H1 (cell line): ENCODE measurements at regions not wholly inside any gene's neighbourhood (a gene's known extent, or its start where the extent isn't known, plus 50 kb on each side); places are given as distances from the start of the nearest gene placed in this dataset.

Source experiments
- CTCF ChIA-PET: fragments of 300-600 bp; sonication (Branson Sonifier 250); formaldehyde crosslinking; loops from one replicate; lab custom pipeline; 2021; ENCODE audit not compliant: partially characterized antibody; lab: Charles Lee
- POLR2A ChIA-PET: fragments of 300-600 bp; sonication (Branson Sonifier 250); formaldehyde crosslinking; loops from one replicate; lab custom pipeline; 2021; ENCODE audit warnings: inconsistent platforms; ENCODE audit not compliant: partially characterized antibody; lab: Charles Lee
- DNase-seq, 2 experiments: peaks; one replicate each; pipeline versions ENCODE4 v3.0.0 to v3.0.0-alpha.2; 2010 to 2022; ENCODE audit warnings: low spot score in 2 of 2, low read depth in 1 of 2, mixed read lengths in 1 of 2
- FAIRE-seq: peaks from 2 replicates; lab custom pipeline; 2011; peaks lifted over from hg19 to GRCh38; lab: Jason Lieb, UNC
- H2AFZ ChIP-seq: 2 replicates; pipeline ENCODE4 v1.8.1; 2012; ENCODE audit warnings: low read length, inconsistent platforms
- H2AK5ac ChIP-seq: 2 replicates; pipeline ENCODE4 v1.6.1; 2013; ENCODE audit warnings: low read depth, low read length
- H2BK120ac ChIP-seq: replicated peaks from 2 replicates; pipeline ENCODE3; 2013; ENCODE audit warnings: low read depth, low read length, inconsistent platforms
- H2BK12ac ChIP-seq: 2 replicates; pipeline ENCODE4 v1.6.1; 2013; ENCODE audit warnings: low read depth, low read length
- H2BK15ac ChIP-seq: 2 replicates; pipeline ENCODE4 v1.6.1; 2013; ENCODE audit warnings: low read length
- H2BK20ac ChIP-seq: 2 replicates; pipeline ENCODE4 v1.6.1; 2013; ENCODE audit warnings: low read length
- H2BK5ac ChIP-seq: 2 replicates; pipeline ENCODE4 v1.6.1; 2013; ENCODE audit warnings: low read depth, low read length
- H3K14ac ChIP-seq: 2 replicates; pipeline ENCODE4 v1.6.1; 2013; ENCODE audit warnings: inconsistent platforms; ENCODE audit not compliant: insufficient read length
- H3K18ac ChIP-seq: 2 replicates; pipeline ENCODE4 v1.6.1; 2013; ENCODE audit warnings: low read length; ENCODE audit errors: extremely low read depth
- H3K23ac ChIP-seq: 2 replicates; pipeline ENCODE4 v1.6.1; 2013; ENCODE audit warnings: inconsistent platforms; ENCODE audit not compliant: insufficient read length
- H3K23me2 ChIP-seq: 2 replicates; pipeline ENCODE4 v1.6.1; 2013; ENCODE audit warnings: low read depth, low read length
- H3K27ac ChIP-seq: 2 replicates; pipeline ENCODE4 v1.6.1; 2011; ENCODE audit warnings: low read depth, low read length, inconsistent platforms
- H3K27me3 ChIP-seq, 4 experiments: replicated peaks in 1 of 4; 1 replicate in 1 of 4; 2 replicates in 3 of 4; pipeline versions ENCODE4 v1.6.1 to v1.8.1; 2011 to 2013; ENCODE audit warnings: low read length in 3 of 4, mild to moderate bottlenecking in 3 of 4, inconsistent platforms in 2 of 4, mixed read lengths in 2 of 4, moderate library complexity in 1 of 4; ENCODE audit not compliant: control insufficient read depth in 3 of 4, insufficient read depth in 3 of 4; ENCODE audit errors: extremely low read depth in 1 of 4
- H3K36me3 ChIP-seq, 4 experiments: 2 replicates each; pipeline versions ENCODE4 v1.6.1 to v1.8.1; 2011 to 2013; ENCODE audit warnings: mild to moderate bottlenecking in 4 of 4, low read length in 3 of 4, moderate library complexity in 2 of 4, control low read depth in 1 of 4, inconsistent platforms in 1 of 4; ENCODE audit not compliant: insufficient read depth in 4 of 4, control insufficient read depth in 2 of 4
- H3K4ac ChIP-seq: replicated peaks from 2 replicates; pipeline ENCODE3; 2013; ENCODE audit warnings: low read length, low read depth, mixed read lengths, inconsistent platforms; ENCODE audit not compliant: insufficient read length
- H3K4me1 ChIP-seq, 4 experiments: replicated peaks in 1 of 4; 1 replicate in 1 of 4; 2 replicates in 3 of 4; pipeline versions ENCODE4 v1.6.1 to v1.8.1; 2011 to 2013; ENCODE audit warnings: low read length in 3 of 4, inconsistent platforms in 2 of 4, mixed read lengths in 1 of 4; ENCODE audit not compliant: insufficient read depth in 4 of 4, control insufficient read depth in 3 of 4
- H3K4me2 ChIP-seq, 2 experiments: 2 replicates each; pipeline versions ENCODE4 v1.6.1 to v1.8.1; 2011 to 2013; ENCODE audit warnings: low read depth in 2 of 2, low read length in 2 of 2, control low read depth in 1 of 2, inconsistent platforms in 1 of 2, mild to moderate bottlenecking in 1 of 2; ENCODE audit not compliant: insufficient read depth in 1 of 2
- H3K4me3 ChIP-seq, 4 experiments: fragments of 200-600, 300-600 bp in 1 of 4; sonication (generic), shearing (Covaris generic), sonication (Bioruptor Twin) in 1 of 4; 2 replicates each; pipeline versions ENCODE4 v1.5.1 to v1.8.1; 2011 to 2016; ENCODE audit warnings: low read length in 4 of 4, low read depth in 3 of 4, control low read depth in 2 of 4, inconsistent platforms in 2 of 4, mild to moderate bottlenecking in 2 of 4, mixed read lengths in 1 of 4, moderate library complexity in 1 of 4; ENCODE audit not compliant: insufficient read depth in 2 of 4; ENCODE audit errors: extremely low read depth in 1 of 4
- H3K56ac ChIP-seq: replicated peaks from 2 replicates; pipeline ENCODE3; 2013; ENCODE audit warnings: low read depth, mild to moderate bottlenecking, mixed read lengths, low read length, inconsistent platforms; ENCODE audit not compliant: insufficient read length
- H3K79me1 ChIP-seq: 2 replicates; pipeline ENCODE4 v1.6.1; 2013; ENCODE audit warnings: low read depth, low read length, control low read depth
- H3K79me2 ChIP-seq, 2 experiments: 2 replicates each; pipeline versions ENCODE4 v1.6.1 to v1.8.1; 2012 to 2013; ENCODE audit warnings: low read length in 2 of 2, mild to moderate bottlenecking in 2 of 2, inconsistent platforms in 1 of 2; ENCODE audit not compliant: insufficient read depth in 2 of 2, control insufficient read depth in 1 of 2
- H3K9ac ChIP-seq, 4 experiments: replicated peaks in 1 of 4; 1 replicate in 1 of 4; 2 replicates in 3 of 4; pipeline versions ENCODE4 v1.6.1 to v1.8.1; 2011 to 2013; ENCODE audit warnings: low read depth in 3 of 4, low read length in 3 of 4, control low read depth in 2 of 4, mild to moderate bottlenecking in 2 of 4, moderate library complexity in 2 of 4, inconsistent platforms in 1 of 4; ENCODE audit errors: extremely low read depth in 1 of 4
- H3K9me3 ChIP-seq, 2 experiments: 2 replicates each; pipeline versions ENCODE4 v1.6.1 to v1.8.1; 2012 to 2013; ENCODE audit warnings: mild to moderate bottlenecking in 2 of 2, moderate library complexity in 2 of 2, control low read depth in 1 of 2, inconsistent platforms in 1 of 2, low read depth in 1 of 2, low read length in 1 of 2, mixed read lengths in 1 of 2; ENCODE audit not compliant: insufficient read depth in 2 of 2
- H4K20me1 ChIP-seq, 2 experiments: replicated peaks in 1 of 2; 2 replicates each; pipeline versions ENCODE3 to v1.8.1; 2011 to 2013; ENCODE audit warnings: inconsistent platforms in 2 of 2, low read length in 2 of 2, mild to moderate bottlenecking in 1 of 2; ENCODE audit not compliant: insufficient read depth in 2 of 2, control insufficient read depth in 1 of 2
- H4K5ac ChIP-seq: 2 replicates; pipeline ENCODE4 v1.6.1; 2013; ENCODE audit warnings: low read length, low read depth, mixed read lengths, inconsistent platforms; ENCODE audit not compliant: insufficient read length
- H4K8ac ChIP-seq: 2 replicates; pipeline ENCODE4 v1.8.0; 2013; ENCODE audit warnings: mild to moderate bottlenecking, moderate library complexity, low read length, inconsistent platforms; ENCODE audit not compliant: insufficient read depth; ENCODE audit errors: extremely low read depth
- H4K91ac ChIP-seq: replicated peaks from 2 replicates; pipeline ENCODE3; 2013; ENCODE audit warnings: low read length, mixed read lengths, inconsistent platforms; ENCODE audit not compliant: insufficient read length
- ATF3 ChIP-seq: IDR thresholded peaks from 2 replicates; pipeline ENCODE4 v1.6.1; 2011; ENCODE audit warnings: low read depth, mild to moderate bottlenecking, low read length; ENCODE audit not compliant: insufficient read depth
- CBX8 ChIP-seq: fragments of 300-800, 300-1000 bp; sonication (generic); IDR thresholded peaks from 2 replicates; pipeline ENCODE4 v1.7.1; 2016; ENCODE audit warnings: low read depth, low read length, borderline replicate concordance
- E2F6 ChIP-seq: IDR thresholded peaks from 2 replicates; pipeline ENCODE4 v1.6.1; 2012; ENCODE audit warnings: inconsistent platforms
- FOSL1 ChIP-seq: IDR thresholded peaks from 2 replicates; pipeline ENCODE4 v1.6.1; 2011; ENCODE audit warnings: mild to moderate bottlenecking, low read depth, low read length, moderate library complexity; ENCODE audit not compliant: insufficient read depth
- GTF2F1 ChIP-seq: IDR thresholded peaks from 2 replicates; pipeline ENCODE4 v1.6.1; 2012; ENCODE audit warnings: low read depth, low read length, improper control_type of control experiment, borderline replicate concordance
- JUND ChIP-seq: IDR thresholded peaks from 2 replicates; pipeline ENCODE4 v1.6.1; 2011; ENCODE audit warnings: mild to moderate bottlenecking, improper control_type of control experiment, low read length
- KDM5A ChIP-seq: fragments of 200-600 bp; IDR thresholded peaks from 2 replicates; pipeline ENCODE4 v1.7.1; 2012; ENCODE audit warnings: mild to moderate bottlenecking, low read length, inconsistent platforms, mixed read lengths
- SP2 ChIP-seq: IDR thresholded peaks from 2 replicates; pipeline ENCODE4 v1.6.1; 2012; ENCODE audit warnings: mild to moderate bottlenecking, low read length, inconsistent platforms
- SRF ChIP-seq: IDR thresholded peaks from 2 replicates; pipeline ENCODE4 v1.6.1; 2011; ENCODE audit warnings: mild to moderate bottlenecking, low read depth, low read length, moderate library complexity
- SUZ12 ChIP-seq: fragments of 200-600 bp; sonication (generic); IDR thresholded peaks from 2 replicates; pipeline ENCODE4 v1.6.1; 2012; ENCODE audit warnings: mild to moderate bottlenecking, inconsistent platforms, low read length, moderate library complexity, mixed read lengths
- WGBS, 2 experiments: shearing (Covaris generic) in 1 of 2; methylation state at CpG; one replicate each; pipeline versions ENCODE4 v1.1.6 to v1.1.7; 2013 to 2015; ENCODE audit warnings: low lambda C conversion rate in 2 of 2, mixed read lengths in 2 of 2, inconsistent platforms in 1 of 2, low coverage in 1 of 2, missing lambda C conversion rate in 1 of 2; ENCODE audit not compliant: insufficient replicate concordance in 2 of 2, insufficient coverage in 1 of 2, insufficient read length in 1 of 2; ENCODE audit errors: extremely low coverage in 1 of 2, missing lambda C conversion rate in 1 of 2; 5-methylcytosine and 5-hydroxymethylcytosine counted together

- Histone ChIP-seq H2BK5ac (no peak overlapping the region), H3K9me3 (no peaks in the 10 kb centered on the region)
- POLR2A ChIA-PET = no interaction called here
Observed at GRCh38 chr4:120508036-120508435, 414.5 kb downstream of the PRDM5 start.

More at GRCh38 chr4:120508036-120508435, 414.5 kb downstream of the PRDM5 start:
- Histone ChIP-seq H3K4ac (no peak overlapping the region), H2AK5ac (no peak overlapping the region), H4K91ac (no peak overlapping the region), H3K27ac (no peak overlapping the region), H2BK120ac (no peak overlapping the region), H3K14ac (no peak overlapping the region), H3K23me2 (no peaks in the 10 kb centered on the region; the same call in 1 of the 2 replicates), H3K23ac (no peak overlapping the region), H3K4me1 (peaks cover 0 to 8% (median 4%) of the 10 kb centered on the region in 4 experiments; a peak in 2 of 7 replicates), H2AFZ (no peak overlapping the region), H4K20me1 (no peaks in the 10 kb centered on the region), H3K27me3 (no peaks in the 10 kb centered on the region), H4K5ac (no peak overlapping the region), H3K79me1 (no peaks in the 10 kb centered on the region), H3K56ac (no peak overlapping the region), H2BK20ac (no peak overlapping the region), H2BK15ac (no peak overlapping the region), H4K8ac (no peak overlapping the region), H3K79me2 (no peaks in the 10 kb centered on the region), H3K9ac (no peak overlapping the region), H2BK12ac (no peak overlapping the region), H3K4me2 (no peak overlapping the region), H3K36me3 (no peaks in the 10 kb centered on the region), H3K18ac (no peak overlapping the region), H3K4me3 (no peak overlapping the region)
- no peak for FAIRE-seq
- CTCF ChIA-PET = no interaction called here
- DNase-seq = no peak
- WGBS, 2 experiments = 94% methylated on average over 1 of the region's 1 CpG; no CpG with 5 or more reads in 1 of the 2 experiments
- TF ChIP-seq SP2 = no peak
- TF ChIP-seq SRF = no peak
- no peak for TF ChIP-seq CBX8
- TF ChIP-seq GTF2F1 = no peak
- no peak for TF ChIP-seq ATF3
- TF ChIP-seq KDM5A = no peak
- no peak for TF ChIP-seq SUZ12
- TF ChIP-seq E2F6 = no peak
- no peak for TF ChIP-seq FOSL1
- no peak for TF ChIP-seq JUND
